Activated CD8-positive, alpha-beta memory T cell treated with anti-CD3 and anti-CD28 coated beads, Interleukin-2, amount 10 ng/mL, durations not matched to agents 7 days and 5 days (primary cell): ENCODE measurements at regions not wholly inside any gene's neighbourhood (a gene's known extent, or its start where the extent isn't known, plus 50 kb on each side); places are given as distances from the start of the nearest gene placed in this dataset.
"Not testable (repeated sequence)": the region's sequence is repeated elsewhere in the genome, so short reads cannot be mapped to it uniquely, and the experiment has no call there.

ENCODE experiments used
- ATAC-seq: fragments of 150-1000 bp; cut with Tn5 transposase; one replicate; pipeline ENCODE4 v1.10.0; 2021; ENCODE audit warnings: moderate library complexity
- CTCF ChIA-PET: fragments of 350-600 bp; sonication (Branson Sonifier 250); formaldehyde crosslinking; loops from one replicate; lab custom pipeline; 2021; ENCODE audit warnings: antibody characterized with exemption; lab: Charles Lee
- DNase-seq: peaks from one replicate; pipeline ENCODE4 v3.0.0-alpha.2; 2020
- H3K27ac Mint-ChIP-seq: one replicate; pipeline ENCODE4 v1.8.0; 2021; ENCODE audit warnings: mild to moderate bottlenecking, mixed read lengths
- H3K27me3 Mint-ChIP-seq: one replicate; pipeline ENCODE4 v1.8.0; 2021; ENCODE audit warnings: mixed read lengths
- H3K36me3 Mint-ChIP-seq: one replicate; pipeline ENCODE4 v1.8.0; 2021; ENCODE audit warnings: mild to moderate bottlenecking, mixed read lengths
- H3K4me1 Mint-ChIP-seq: one replicate; pipeline ENCODE4 v1.8.0; 2021; ENCODE audit warnings: mixed read lengths
- H3K4me3 Mint-ChIP-seq: one replicate; pipeline ENCODE4 v1.8.0; 2021; ENCODE audit warnings: mild to moderate bottlenecking, moderate library complexity, mixed read lengths
- H3K9me3 Mint-ChIP-seq: one replicate; pipeline ENCODE4 v1.8.0; 2022; ENCODE audit warnings: low read depth, mixed read lengths

GRCh38 chr16:26874318-26874717 lies 192.4 kb upstream of the C16orf82 start:
- CTCF ChIA-PET, H3K27ac Mint-ChIP-seq, H3K4me3 Mint-ChIP-seq, H3K36me3 Mint-ChIP-seq, H3K9me3 Mint-ChIP-seq, DNase-seq, H3K27me3 Mint-ChIP-seq, H3K4me1 Mint-ChIP-seq, ATAC-seq: not testable (repeated sequence)

GRCh38 chr16:26877421-26877820 lies 189.3 kb upstream of the C16orf82 start:
- peaks cover 2% of the 10 kb centered on the region for H3K9me3 Mint-ChIP-seq
- no peak overlapping the region for H3K27ac Mint-ChIP-seq
- H3K4me1 Mint-ChIP-seq, result no peaks in the 10 kb centered on the region
- ATAC-seq (no peak), DNase-seq (no peak)
- CTCF ChIA-PET, result no interaction called here
- H3K36me3 Mint-ChIP-seq, result no peaks in the 10 kb centered on the region
- no peak overlapping the region for H3K4me3 Mint-ChIP-seq
- no peaks in the 10 kb centered on the region for H3K27me3 Mint-ChIP-seq

GRCh38 chr16:26885674-26886073 lies 181.1 kb upstream of the C16orf82 start:
- H3K36me3 Mint-ChIP-seq, result no peaks in the 10 kb centered on the region
- CTCF ChIA-PET, result no interaction called here
- H3K4me3 Mint-ChIP-seq, result no peak overlapping the region
- DNase-seq (no peak), ATAC-seq (no peak)
- H3K27me3 Mint-ChIP-seq, result no peaks in the 10 kb centered on the region
- H3K4me1 Mint-ChIP-seq, result no peaks in the 10 kb centered on the region
- no peaks in the 10 kb centered on the region for H3K9me3 Mint-ChIP-seq
- H3K27ac Mint-ChIP-seq, result no peak overlapping the region

- Mint-ChIP-seq H3K4me3 (no peak overlapping the region), H3K27ac (no peak overlapping the region), H3K27me3 (no peaks in the 10 kb centered on the region), H3K36me3 (no peaks in the 10 kb centered on the region), H3K4me1 (no peaks in the 10 kb centered on the region), H3K9me3 (no peaks in the 10 kb centered on the region)
- DNase-seq (no peak), ATAC-seq (no peak)
- CTCF ChIA-PET, result no interaction called here
Observed at GRCh38 chr16:26889740-26890139, 177.0 kb upstream of the C16orf82 start.

GRCh38 chr16:26898200-26898599 lies 168.5 kb upstream of the C16orf82 start:
- DNase-seq, result no peak
- Mint-ChIP-seq H3K4me3 (no peak overlapping the region), H3K4me1 (no peaks in the 10 kb centered on the region), H3K27ac (no peak overlapping the region), H3K36me3 (no peaks in the 10 kb centered on the region), H3K27me3 (peaks cover 2% of the 10 kb centered on the region), H3K9me3 (no peaks in the 10 kb centered on the region)
- ATAC-seq, result no peak
- CTCF ChIA-PET, result no interaction called here

GRCh38 chr16:26901196-26901861 lies 165.4 kb upstream of the C16orf82 start:
- no peak overlapping the region for H3K27ac Mint-ChIP-seq
- H3K36me3 Mint-ChIP-seq, result no peaks in the 10 kb centered on the region
- ATAC-seq (no peak), DNase-seq (no peak)
- H3K27me3 Mint-ChIP-seq, result no peaks in the 10 kb centered on the region
- no peaks in the 10 kb centered on the region for H3K9me3 Mint-ChIP-seq
- H3K4me3 Mint-ChIP-seq, result no peak overlapping the region
- H3K4me1 Mint-ChIP-seq, result no peaks in the 10 kb centered on the region
- CTCF ChIA-PET, result no interaction called here

- no peak overlapping the region for H3K27ac Mint-ChIP-seq
Observed at GRCh38 chr16:26901983-26902382, 164.7 kb upstream of the C16orf82 start.

GRCh38 chr16:26905336-26905735 lies 161.4 kb upstream of the C16orf82 start:
- CTCF ChIA-PET, result interaction anchor here (0.6 kb wide), 1 partner anchor 432 kb away, joined by 3 read pairs; no protein-coding TSS in a partner anchor
- Mint-ChIP-seq H3K4me3 (no peak overlapping the region), H3K36me3 (no peaks in the 10 kb centered on the region)

More at GRCh38 chr16:26901983-26902382, 164.7 kb upstream of the C16orf82 start:
- H3K9me3 Mint-ChIP-seq, result no peaks in the 10 kb centered on the region
- H3K36me3 Mint-ChIP-seq, result no peaks in the 10 kb centered on the region
- no peak overlapping the region for H3K4me3 Mint-ChIP-seq
- no peaks in the 10 kb centered on the region for H3K4me1 Mint-ChIP-seq
- CTCF ChIA-PET, result no interaction called here
- H3K27me3 Mint-ChIP-seq, result no peaks in the 10 kb centered on the region
- DNase-seq (no peak), ATAC-seq (no peak)

GRCh38 chr16:26909623-26910022 lies 157.1 kb upstream of the C16orf82 start:
- H3K9me3 Mint-ChIP-seq, result no peaks in the 10 kb centered on the region
- no peak for DNase-seq
- CTCF ChIA-PET, result no interaction called here
- no peaks in the 10 kb centered on the region for H3K4me1 Mint-ChIP-seq
- no peaks in the 10 kb centered on the region for H3K36me3 Mint-ChIP-seq
- peaks cover 2% of the 10 kb centered on the region for H3K27me3 Mint-ChIP-seq
- no peak for ATAC-seq
- H3K27ac Mint-ChIP-seq, result no peak overlapping the region
- no peak overlapping the region for H3K4me3 Mint-ChIP-seq

More at GRCh38 chr16:26905336-26905735, 161.4 kb upstream of the C16orf82 start:
- no peak overlapping the region for H3K27ac Mint-ChIP-seq
- no peak for ATAC-seq
- DNase-seq, result no peak
- no peaks in the 10 kb centered on the region for H3K4me1 Mint-ChIP-seq
- H3K9me3 Mint-ChIP-seq, result no peaks in the 10 kb centered on the region
- no peaks in the 10 kb centered on the region for H3K27me3 Mint-ChIP-seq

GRCh38 chr16:26911436-26911835 lies 155.3 kb upstream of the C16orf82 start:
- CTCF ChIA-PET, result no interaction called here
- DNase-seq (no peak), ATAC-seq (no peak)
- no peaks in the 10 kb centered on the region for H3K36me3 Mint-ChIP-seq
- no peak overlapping the region for H3K4me3 Mint-ChIP-seq
- H3K9me3 Mint-ChIP-seq, result no peaks in the 10 kb centered on the region
- H3K27me3 Mint-ChIP-seq, result peaks cover 2% of the 10 kb centered on the region
- no peaks in the 10 kb centered on the region for H3K4me1 Mint-ChIP-seq
- no peak overlapping the region for H3K27ac Mint-ChIP-seq

- ATAC-seq, result no peak
- no peak overlapping the region for H3K4me3 Mint-ChIP-seq
- CTCF ChIA-PET, result no interaction called here
- peaks cover 2% of the 10 kb centered on the region for H3K27me3 Mint-ChIP-seq
- no peaks in the 10 kb centered on the region for H3K9me3 Mint-ChIP-seq
- H3K36me3 Mint-ChIP-seq, result no peaks in the 10 kb centered on the region
- DNase-seq, result no peak
- H3K27ac Mint-ChIP-seq, result no peak overlapping the region
- no peaks in the 10 kb centered on the region for H3K4me1 Mint-ChIP-seq
Observed at GRCh38 chr16:26913851-26914250, 152.9 kb upstream of the C16orf82 start.

GRCh38 chr16:26930786-26931581 lies 135.7 kb upstream of the C16orf82 start:
- no peak overlapping the region for H3K27ac Mint-ChIP-seq
- DNase-seq, result no peak

GRCh38 chr16:26950636-26951035 lies 116.1 kb upstream of the C16orf82 start:
- H3K9me3 Mint-ChIP-seq, result no peaks in the 10 kb centered on the region

More at GRCh38 chr16:26930786-26931581, 135.7 kb upstream of the C16orf82 start:
- no peak for ATAC-seq
- Mint-ChIP-seq H3K9me3 (no peaks in the 10 kb centered on the region), H3K27me3 (no peaks in the 10 kb centered on the region), H3K4me3 (no peak overlapping the region), H3K4me1 (no peaks in the 10 kb centered on the region), H3K36me3 (no peaks in the 10 kb centered on the region)
- CTCF ChIA-PET, result no interaction called here

GRCh38 chr16:26951950-26952349 lies 114.8 kb upstream of the C16orf82 start:
- Mint-ChIP-seq H3K4me3 (no peak overlapping the region), H3K36me3 (no peaks in the 10 kb centered on the region), H3K27ac (no peak overlapping the region), H3K27me3 (peaks cover 7% of the 10 kb centered on the region), H3K4me1 (no peaks in the 10 kb centered on the region), H3K9me3 (no peaks in the 10 kb centered on the region)
- CTCF ChIA-PET, result no interaction called here
- ATAC-seq (no peak), DNase-seq (no peak)

More at GRCh38 chr16:26950636-26951035, 116.1 kb upstream of the C16orf82 start:
- Mint-ChIP-seq H3K27ac (no peak overlapping the region), H3K36me3 (no peaks in the 10 kb centered on the region), H3K27me3 (peaks cover 7% of the 10 kb centered on the region), H3K4me1 (no peaks in the 10 kb centered on the region), H3K4me3 (no peak overlapping the region)
- no peak for ATAC-seq
- CTCF ChIA-PET, result no interaction called here
- no peak for DNase-seq
